ENCODE measurements at regions not wholly inside any gene's neighbourhood (a gene's known extent, or its start where the extent isn't known, plus 50 kb on each side); places are given as distances from the start of the nearest gene placed in this dataset.

DNA sequence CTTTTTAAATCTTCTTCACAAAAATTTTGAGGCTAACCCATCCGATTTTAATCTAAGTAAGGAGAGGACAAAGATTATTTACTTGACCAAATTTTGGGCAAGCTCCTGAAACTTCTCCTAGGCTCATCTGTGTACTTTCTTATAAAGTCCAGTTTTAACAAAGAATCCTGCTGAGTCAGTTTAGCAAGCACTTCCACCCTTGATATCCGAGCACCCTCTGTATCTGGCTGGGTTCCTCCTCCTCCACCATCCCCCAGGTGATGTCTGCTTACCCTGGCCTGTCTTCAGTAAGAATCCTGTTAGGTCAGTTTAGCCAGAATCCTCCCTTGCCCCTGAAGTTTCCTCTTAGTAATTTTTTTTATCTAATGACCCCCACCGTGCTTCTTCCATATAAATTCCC, 140.5 kb downstream of the PHLDA1 start:
- 63% methylated on average over 3 of the region's 3 CpGs for WGBS (ENCODE audit: low lambda C conversion rate)
- no peaks in the 10 kb centered on the region for H3K79me2 ChIP-seq (ENCODE audit: insufficient read depth, low read length)
- TF ChIP-seq, protein P1, sequence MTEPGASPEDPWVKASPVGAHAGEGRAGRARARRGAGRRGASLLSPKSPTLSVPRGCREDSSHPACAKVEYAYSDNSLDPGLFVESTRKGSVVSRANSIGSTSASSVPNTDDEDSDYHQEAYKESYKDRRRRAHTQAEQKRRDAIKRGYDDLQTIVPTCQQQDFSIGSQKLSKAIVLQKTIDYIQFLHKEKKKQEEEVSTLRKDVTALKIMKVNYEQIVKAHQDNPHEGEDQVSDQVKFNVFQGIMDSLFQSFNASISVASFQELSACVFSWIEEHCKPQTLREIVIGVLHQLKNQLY (CRISPR knock-in tag; IDR thresholded peaks at IDR 0.05) = no peak
- TF ChIP-seq SMARCE1 (IDR thresholded peaks at IDR 0.05; ENCODE audit: borderline replicate concordance) = no peak
- TF ChIP-seq ZNF441 (CRISPR knock-in tag; IDR thresholded peaks at IDR 0.05; ENCODE audit: borderline replicate concordance) = no peak
- TF ChIP-seq, protein P2, sequence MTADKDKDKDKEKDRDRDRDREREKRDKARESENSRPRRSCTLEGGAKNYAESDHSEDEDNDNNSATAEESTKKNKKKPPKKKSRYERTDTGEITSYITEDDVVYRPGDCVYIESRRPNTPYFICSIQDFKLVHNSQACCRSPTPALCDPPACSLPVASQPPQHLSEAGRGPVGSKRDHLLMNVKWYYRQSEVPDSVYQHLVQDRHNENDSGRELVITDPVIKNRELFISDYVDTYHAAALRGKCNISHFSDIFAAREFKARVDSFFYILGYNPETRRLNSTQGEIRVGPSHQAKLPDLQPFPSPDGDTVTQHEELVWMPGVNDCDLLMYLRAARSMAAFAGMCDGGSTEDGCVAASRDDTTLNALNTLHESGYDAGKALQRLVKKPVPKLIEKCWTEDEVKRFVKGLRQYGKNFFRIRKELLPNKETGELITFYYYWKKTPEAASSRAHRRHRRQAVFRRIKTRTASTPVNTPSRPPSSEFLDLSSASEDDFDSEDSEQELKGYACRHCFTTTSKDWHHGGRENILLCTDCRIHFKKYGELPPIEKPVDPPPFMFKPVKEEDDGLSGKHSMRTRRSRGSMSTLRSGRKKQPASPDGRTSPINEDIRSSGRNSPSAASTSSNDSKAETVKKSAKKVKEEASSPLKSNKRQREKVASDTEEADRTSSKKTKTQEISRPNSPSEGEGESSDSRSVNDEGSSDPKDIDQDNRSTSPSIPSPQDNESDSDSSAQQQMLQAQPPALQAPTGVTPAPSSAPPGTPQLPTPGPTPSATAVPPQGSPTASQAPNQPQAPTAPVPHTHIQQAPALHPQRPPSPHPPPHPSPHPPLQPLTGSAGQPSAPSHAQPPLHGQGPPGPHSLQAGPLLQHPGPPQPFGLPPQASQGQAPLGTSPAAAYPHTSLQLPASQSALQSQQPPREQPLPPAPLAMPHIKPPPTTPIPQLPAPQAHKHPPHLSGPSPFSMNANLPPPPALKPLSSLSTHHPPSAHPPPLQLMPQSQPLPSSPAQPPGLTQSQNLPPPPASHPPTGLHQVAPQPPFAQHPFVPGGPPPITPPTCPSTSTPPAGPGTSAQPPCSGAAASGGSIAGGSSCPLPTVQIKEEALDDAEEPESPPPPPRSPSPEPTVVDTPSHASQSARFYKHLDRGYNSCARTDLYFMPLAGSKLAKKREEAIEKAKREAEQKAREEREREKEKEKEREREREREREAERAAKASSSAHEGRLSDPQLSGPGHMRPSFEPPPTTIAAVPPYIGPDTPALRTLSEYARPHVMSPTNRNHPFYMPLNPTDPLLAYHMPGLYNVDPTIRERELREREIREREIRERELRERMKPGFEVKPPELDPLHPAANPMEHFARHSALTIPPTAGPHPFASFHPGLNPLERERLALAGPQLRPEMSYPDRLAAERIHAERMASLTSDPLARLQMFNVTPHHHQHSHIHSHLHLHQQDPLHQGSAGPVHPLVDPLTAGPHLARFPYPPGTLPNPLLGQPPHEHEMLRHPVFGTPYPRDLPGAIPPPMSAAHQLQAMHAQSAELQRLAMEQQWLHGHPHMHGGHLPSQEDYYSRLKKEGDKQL (CRISPR knock-in tag; IDR thresholded peaks at IDR 0.05; ENCODE audit: low read depth) = no peak
- H3K9ac ChIP-seq (ENCODE audit: insufficient read depth, low read depth, low read length) = no peak overlapping the region
- ATAC-seq (no peak), FAIRE-seq (no peak), DNase-seq (ENCODE audit: low spot score) (no peak)
- no peak overlapping the region for H3K27ac ChIP-seq (ENCODE audit: extremely low read length, insufficient read depth, low read length)
- H3K27me3 ChIP-seq (ENCODE audit: control insufficient read depth in 1 of 2, insufficient read depth in 2 of 2, low read length in 2 of 2) = no peaks in the 10 kb centered on the region
- no peaks in the 10 kb centered on the region for H3K9me3 ChIP-seq (ENCODE audit: low read length)
- ChIA-PET POLR2A (no interaction called here), CTCF (ENCODE audit: low intra/inter-chr PET ratio, low total read pairs) (no interaction called here)
- no peak overlapping the region for H2AFZ ChIP-seq (ENCODE audit: low read length)
- H3K4me1 ChIP-seq (ENCODE audit: insufficient read depth, low read length) = peaks cover 35% of the 10 kb centered on the region
- no peaks in the 10 kb centered on the region for H4K20me1 ChIP-seq (ENCODE audit: insufficient read depth, low read length)
- H3K4me3 ChIP-seq (replicated peaks in 1 of 3; ENCODE audit: insufficient read depth in 1 of 3, low read depth in 2 of 3, low read length in 3 of 3) = no peak overlapping the region
- BruUV-seq (replicated peaks) = no TSS peak
- H3K36me3 ChIP-seq (replicated peaks in 1 of 2; ENCODE audit: control insufficient read depth in 1 of 2, insufficient read depth in 2 of 2, low read length in 2 of 2) = no peaks in the 10 kb centered on the region
- no peak overlapping the region for H3K4me2 ChIP-seq (ENCODE audit: low read depth, low read length)
- intact Hi-C loops (cut with micrococcal nuclease; ENCODE audit: unreplicated experiment) = no loop called here
- in situ Hi-C loops (cut with HindIII; ENCODE audit: extremely low pct_ligation_motif_present, low pct_unique_long_range_greater_than_20kb) = no loop called here
